ENCODE measurements at regions not wholly inside any gene's neighbourhood (a gene's known extent, or its start where the extent isn't known, plus 50 kb on each side); places are given as distances from the start of the nearest gene placed in this dataset.

DNA sequence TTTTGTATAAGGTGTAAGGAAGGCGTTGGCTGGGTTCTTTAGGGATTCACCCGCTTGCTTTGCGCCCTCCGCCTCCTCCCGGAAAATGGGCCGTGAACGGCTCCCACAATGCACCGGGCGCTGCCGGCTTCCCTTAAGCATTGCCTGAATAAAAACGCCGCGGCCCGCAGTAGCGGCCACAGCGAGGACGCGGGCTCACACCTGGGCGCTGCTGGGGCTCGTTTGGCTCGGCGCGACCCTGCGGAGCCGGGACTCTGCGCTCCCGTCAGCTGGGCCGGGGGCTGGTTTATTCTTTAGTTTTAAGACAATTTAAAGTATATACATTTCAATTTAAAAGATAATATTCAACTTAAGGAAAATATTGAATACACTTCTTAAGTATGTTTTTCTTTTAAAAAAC, 343.5 kb upstream of the RGMA start:
- Histone ChIP-seq H3K27me3 (ENCODE audit: insufficient read depth, low read length, poor library complexity) (no peaks in the 10 kb centered on the region), H4K8ac (ENCODE audit: low read depth, low read length) (no peak overlapping the region), H2BK15ac (replicated peaks; ENCODE audit: low read depth) (no peak overlapping the region), H3K27ac (ENCODE audit: low read depth, low read length) (no peak overlapping the region), H3K79me1 (ENCODE audit: low read length) (no peaks in the 10 kb centered on the region), H3K18ac (ENCODE audit: low read length) (no peak overlapping the region), H2BK120ac (ENCODE audit: low read depth, low read length) (no peak overlapping the region), H3K79me2 (ENCODE audit: control insufficient read depth, insufficient read depth, low read length) (no peaks in the 10 kb centered on the region), H2BK5ac (ENCODE audit: low read length) (no peak overlapping the region), H3K9ac (ENCODE audit: low read length) (no peak overlapping the region), H3K56ac (ENCODE audit: low read length) (no peak overlapping the region), H3K4me1 (ENCODE audit: control insufficient read depth, low read depth, low read length) (no peaks in the 10 kb centered on the region), H3K4ac (ENCODE audit: low read depth, low read length) (no peak overlapping the region), H3K23ac (ENCODE audit: low read length) (no peak overlapping the region), H2AK5ac (ENCODE audit: low read length) (no peak overlapping the region), H3K4me3 (ENCODE audit: low read length) (no peak overlapping the region), H4K5ac (ENCODE audit: low read length) (no peak overlapping the region), H3K36me3 (ENCODE audit: control insufficient read depth, insufficient read depth, low read length) (no peaks in the 10 kb centered on the region), H3K4me2 (ENCODE audit: low read length) (no peak overlapping the region)
- no peak for DNase-seq
- WGBS (ENCODE audit: extremely low coverage, insufficient coverage, low lambda C conversion rate), result no CpG with 5 or more reads among the region's 28 CpGs

DNA sequence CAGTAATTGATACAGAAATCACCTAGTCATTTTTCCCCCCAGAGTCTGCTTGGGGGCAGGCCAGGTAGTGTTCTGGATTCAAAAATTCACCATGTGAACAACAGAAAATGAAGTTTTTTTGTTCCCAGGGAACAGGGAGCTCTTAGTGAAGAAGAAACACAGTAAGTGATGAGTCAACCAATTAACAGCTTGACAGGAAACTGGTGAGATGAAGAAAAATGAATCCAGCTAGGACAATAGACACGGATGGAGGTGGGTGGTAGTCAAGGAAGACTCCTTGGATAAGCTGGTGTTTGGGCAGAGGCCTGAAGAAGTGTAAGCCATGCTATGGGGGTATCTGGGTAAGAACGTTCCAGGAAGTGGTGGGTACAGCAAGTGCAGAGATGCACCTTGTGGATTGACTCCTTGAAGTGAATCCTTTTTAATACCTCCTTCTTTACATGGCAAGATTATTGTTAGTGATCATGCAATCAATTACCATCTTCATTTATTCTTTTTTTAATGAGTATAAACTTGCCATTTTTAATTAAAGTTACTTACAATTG, 339.9 kb upstream of the RGMA start:
- Histone ChIP-seq H4K5ac (ENCODE audit: low read length) (no peak overlapping the region), H2AK5ac (ENCODE audit: low read length) (no peak overlapping the region), H3K79me1 (ENCODE audit: low read length) (no peaks in the 10 kb centered on the region), H3K56ac (ENCODE audit: low read length) (no peak overlapping the region), H2BK120ac (ENCODE audit: low read depth, low read length) (no peak overlapping the region), H3K36me3 (ENCODE audit: control insufficient read depth, insufficient read depth, low read length) (no peaks in the 10 kb centered on the region), H3K4ac (ENCODE audit: low read depth, low read length) (no peak overlapping the region), H3K9ac (ENCODE audit: low read length) (no peak overlapping the region), H3K18ac (ENCODE audit: low read length) (no peak overlapping the region), H2BK5ac (ENCODE audit: low read length) (no peak overlapping the region), H3K23ac (ENCODE audit: low read length) (no peak overlapping the region), H3K27ac (ENCODE audit: low read depth, low read length) (no peak overlapping the region), H3K79me2 (ENCODE audit: control insufficient read depth, insufficient read depth, low read length) (no peaks in the 10 kb centered on the region), H2BK15ac (replicated peaks; ENCODE audit: low read depth) (no peak overlapping the region), H3K4me3 (ENCODE audit: low read length) (no peak overlapping the region), H3K27me3 (ENCODE audit: insufficient read depth, low read length, poor library complexity) (no peaks in the 10 kb centered on the region), H3K4me2 (ENCODE audit: low read length) (no peak overlapping the region), H3K4me1 (ENCODE audit: control insufficient read depth, low read depth, low read length) (no peaks in the 10 kb centered on the region), H4K8ac (ENCODE audit: low read depth, low read length) (no peak overlapping the region)
- no peak for DNase-seq
- WGBS (ENCODE audit: extremely low coverage, insufficient coverage, low lambda C conversion rate), result no CpG with 5 or more reads among the region's 2 CpGs

DNA sequence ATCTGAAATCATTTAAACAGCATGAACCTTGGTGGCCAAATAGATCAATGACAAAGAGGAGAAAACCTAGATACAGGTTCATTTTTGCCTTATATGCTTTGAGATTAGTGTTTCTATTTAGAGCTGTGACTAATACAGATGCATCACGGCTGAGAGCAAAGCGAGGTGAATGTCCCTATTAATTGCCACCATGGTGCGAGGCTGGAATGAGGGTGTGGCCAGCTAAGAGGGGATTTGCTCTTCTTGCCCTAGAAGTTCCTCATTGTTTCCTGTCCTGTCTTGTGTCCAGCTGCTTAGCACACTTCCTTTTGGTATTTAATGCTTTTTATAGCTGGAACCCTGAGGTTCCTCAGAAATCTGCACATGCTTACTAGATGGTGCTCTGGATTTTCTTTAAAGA, 339.1 kb upstream of the RGMA start:
- Histone ChIP-seq H3K18ac (ENCODE audit: low read length) (no peak overlapping the region), H3K23ac (ENCODE audit: low read length) (no peak overlapping the region), H3K27me3 (ENCODE audit: insufficient read depth, low read length, poor library complexity) (no peaks in the 10 kb centered on the region), H3K79me2 (ENCODE audit: control insufficient read depth, insufficient read depth, low read length) (no peaks in the 10 kb centered on the region), H2AK5ac (ENCODE audit: low read length) (no peak overlapping the region), H3K4me1 (ENCODE audit: control insufficient read depth, low read depth, low read length) (no peaks in the 10 kb centered on the region), H3K4me2 (ENCODE audit: low read length) (no peak overlapping the region), H3K79me1 (ENCODE audit: low read length) (no peaks in the 10 kb centered on the region), H3K27ac (ENCODE audit: low read depth, low read length) (no peak overlapping the region), H2BK5ac (ENCODE audit: low read length) (no peak overlapping the region), H3K4ac (ENCODE audit: low read depth, low read length) (no peak overlapping the region), H2BK15ac (replicated peaks; ENCODE audit: low read depth) (no peak overlapping the region), H4K8ac (ENCODE audit: low read depth, low read length) (no peak overlapping the region), H2BK120ac (ENCODE audit: low read depth, low read length) (no peak overlapping the region), H3K56ac (ENCODE audit: low read length) (no peak overlapping the region), H3K36me3 (ENCODE audit: control insufficient read depth, insufficient read depth, low read length) (no peaks in the 10 kb centered on the region), H3K9ac (ENCODE audit: low read length) (no peak overlapping the region), H3K4me3 (ENCODE audit: low read length) (no peak overlapping the region), H4K5ac (ENCODE audit: low read length) (no peak overlapping the region)
- no CpG with 5 or more reads among the region's 3 CpGs for WGBS (ENCODE audit: extremely low coverage, insufficient coverage, low lambda C conversion rate)
- no peak for DNase-seq

DNA sequence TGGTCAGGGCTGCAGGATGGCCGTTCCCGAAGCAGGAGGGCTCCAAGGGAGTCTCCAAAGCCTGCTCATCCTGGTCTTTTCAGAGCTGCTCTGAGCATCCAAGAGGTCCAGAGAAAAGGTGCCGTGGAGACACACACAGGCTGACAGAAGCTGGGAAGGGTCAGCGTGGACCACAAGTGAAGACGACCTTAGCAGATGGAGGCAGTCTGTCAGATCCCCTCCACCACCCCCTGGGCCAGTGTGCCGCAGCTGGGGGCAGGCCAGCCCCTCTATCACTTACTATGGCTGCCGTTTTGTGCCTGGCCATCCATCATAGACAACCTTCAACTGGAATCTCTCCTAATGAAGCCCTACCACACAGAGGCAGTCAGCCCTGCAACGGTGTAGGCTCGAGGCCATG, 335.1 kb upstream of the RGMA start:
- H3K23ac ChIP-seq (ENCODE audit: low read length), result no peak overlapping the region
- WGBS (ENCODE audit: extremely low coverage, insufficient coverage, low lambda C conversion rate), result no CpG with 5 or more reads among the region's 9 CpGs
- H3K18ac ChIP-seq (ENCODE audit: low read length), result no peak overlapping the region
- no peak overlapping the region for H3K9ac ChIP-seq (ENCODE audit: low read length)
- no peak overlapping the region for H4K8ac ChIP-seq (ENCODE audit: low read depth, low read length)
- H3K4me3 ChIP-seq (ENCODE audit: low read length), result no peak overlapping the region
- H2BK120ac ChIP-seq (ENCODE audit: low read depth, low read length), result no peak overlapping the region
- H2AK5ac ChIP-seq (ENCODE audit: low read length), result no peak overlapping the region
- no peaks in the 10 kb centered on the region for H3K27me3 ChIP-seq (ENCODE audit: insufficient read depth, low read length, poor library complexity)
- no peak overlapping the region for H3K4me2 ChIP-seq (ENCODE audit: low read length)
- no peak overlapping the region for H2BK5ac ChIP-seq (ENCODE audit: low read length)
- no peaks in the 10 kb centered on the region for H3K4me1 ChIP-seq (ENCODE audit: control insufficient read depth, low read depth, low read length)
- no peaks in the 10 kb centered on the region for H3K79me1 ChIP-seq (ENCODE audit: low read length)
- no peak for DNase-seq
- H3K79me2 ChIP-seq (ENCODE audit: control insufficient read depth, insufficient read depth, low read length), result no peaks in the 10 kb centered on the region
- H3K36me3 ChIP-seq (ENCODE audit: control insufficient read depth, insufficient read depth, low read length), result no peaks in the 10 kb centered on the region
- no peak overlapping the region for H4K5ac ChIP-seq (ENCODE audit: low read length)
- H2BK15ac ChIP-seq (replicated peaks; ENCODE audit: low read depth), result no peak overlapping the region
- H3K4ac ChIP-seq (ENCODE audit: low read depth, low read length), result no peak overlapping the region
- no peak overlapping the region for H3K27ac ChIP-seq (ENCODE audit: low read depth, low read length)
- H3K56ac ChIP-seq (ENCODE audit: low read length), result no peak overlapping the region

DNA sequence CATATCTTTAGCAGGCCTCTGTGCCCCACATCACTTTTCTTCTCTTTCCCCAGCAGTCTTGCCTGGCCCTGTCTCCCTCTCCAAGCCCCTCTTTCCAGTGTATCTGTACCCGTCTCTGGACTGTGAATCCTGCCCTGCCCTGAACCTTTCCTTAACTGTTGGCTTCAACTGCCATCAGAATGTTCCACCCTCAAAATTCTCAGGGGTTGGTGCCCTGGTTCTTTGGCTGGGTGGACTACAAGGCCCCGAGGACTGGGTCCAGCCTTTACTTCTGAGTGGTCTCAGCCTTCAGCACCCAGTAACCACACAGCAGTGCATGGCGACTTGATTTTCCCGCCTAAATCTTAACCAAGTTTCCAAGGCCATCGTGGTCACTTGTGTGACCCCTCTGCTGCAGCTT, 333.5 kb upstream of the RGMA start:
- no peaks in the 10 kb centered on the region for H3K4me1 ChIP-seq (ENCODE audit: control insufficient read depth, low read depth, low read length)
- no peak overlapping the region for H3K18ac ChIP-seq (ENCODE audit: low read length)
- no peaks in the 10 kb centered on the region for H3K79me2 ChIP-seq (ENCODE audit: control insufficient read depth, insufficient read depth, low read length)
- no peak overlapping the region for H4K5ac ChIP-seq (ENCODE audit: low read length)
- H2BK15ac ChIP-seq (replicated peaks; ENCODE audit: low read depth), result no peak overlapping the region
- no peak overlapping the region for H2AK5ac ChIP-seq (ENCODE audit: low read length)
- H3K27me3 ChIP-seq (ENCODE audit: insufficient read depth, low read length, poor library complexity), result no peaks in the 10 kb centered on the region
- H3K79me1 ChIP-seq (ENCODE audit: low read length), result no peaks in the 10 kb centered on the region
- no peak overlapping the region for H3K4ac ChIP-seq (ENCODE audit: low read depth, low read length)
- no peak for DNase-seq
- H3K56ac ChIP-seq (ENCODE audit: low read length), result no peak overlapping the region
- no peaks in the 10 kb centered on the region for H3K36me3 ChIP-seq (ENCODE audit: control insufficient read depth, insufficient read depth, low read length)
- no peak overlapping the region for H2BK120ac ChIP-seq (ENCODE audit: low read depth, low read length)
- no peak overlapping the region for H2BK5ac ChIP-seq (ENCODE audit: low read length)
- H3K4me3 ChIP-seq (ENCODE audit: low read length), result no peak overlapping the region
- no CpG with 5 or more reads among the region's 5 CpGs for WGBS (ENCODE audit: extremely low coverage, insufficient coverage, low lambda C conversion rate)
- H3K27ac ChIP-seq (ENCODE audit: low read depth, low read length), result no peak overlapping the region
- H4K8ac ChIP-seq (ENCODE audit: low read depth, low read length), result no peak overlapping the region
- no peak overlapping the region for H3K23ac ChIP-seq (ENCODE audit: low read length)
- no peak overlapping the region for H3K4me2 ChIP-seq (ENCODE audit: low read length)
- H3K9ac ChIP-seq (ENCODE audit: low read length), result no peak overlapping the region

DNA sequence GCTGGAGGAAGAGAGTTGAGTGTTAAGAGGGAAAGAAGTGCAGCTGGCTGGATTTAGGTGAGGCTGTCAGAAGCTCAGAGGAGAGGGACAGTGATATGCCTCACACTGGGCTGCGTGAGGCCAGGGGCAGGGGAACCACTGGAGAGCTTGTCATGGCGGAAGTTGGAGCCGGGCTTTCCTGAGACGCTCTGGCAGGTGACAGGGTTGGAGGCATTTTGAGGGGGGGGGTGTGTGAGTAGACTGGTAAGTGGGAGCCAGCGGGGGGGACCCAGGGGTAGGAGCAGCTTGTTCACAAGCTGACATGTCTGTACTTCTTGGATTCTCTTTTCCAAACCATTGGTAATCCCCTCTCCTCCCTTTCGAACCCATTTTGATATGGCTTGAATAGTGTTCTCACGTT, 331.5 kb upstream of the RGMA start:
- Histone ChIP-seq H3K18ac (ENCODE audit: low read length) (no peak overlapping the region), H3K4me2 (ENCODE audit: low read length) (no peak overlapping the region), H3K79me2 (ENCODE audit: control insufficient read depth, insufficient read depth, low read length) (no peaks in the 10 kb centered on the region), H2AK5ac (ENCODE audit: low read length) (no peak overlapping the region), H3K27me3 (ENCODE audit: insufficient read depth, low read length, poor library complexity) (no peaks in the 10 kb centered on the region), H2BK120ac (ENCODE audit: low read depth, low read length) (no peak overlapping the region), H3K23ac (ENCODE audit: low read length) (no peak overlapping the region), H3K56ac (ENCODE audit: low read length) (no peak overlapping the region), H3K4ac (ENCODE audit: low read depth, low read length) (no peak overlapping the region), H3K36me3 (ENCODE audit: control insufficient read depth, insufficient read depth, low read length) (no peaks in the 10 kb centered on the region), H3K27ac (ENCODE audit: low read depth, low read length) (no peak overlapping the region), H3K4me1 (ENCODE audit: control insufficient read depth, low read depth, low read length) (no peaks in the 10 kb centered on the region), H3K9ac (ENCODE audit: low read length) (no peak overlapping the region), H4K5ac (ENCODE audit: low read length) (no peak overlapping the region), H2BK15ac (replicated peaks; ENCODE audit: low read depth) (no peak overlapping the region), H3K79me1 (ENCODE audit: low read length) (no peaks in the 10 kb centered on the region), H4K8ac (ENCODE audit: low read depth, low read length) (no peak overlapping the region), H2BK5ac (ENCODE audit: low read length) (no peak overlapping the region), H3K4me3 (ENCODE audit: low read length) (no peak overlapping the region)
- WGBS (ENCODE audit: extremely low coverage, insufficient coverage, low lambda C conversion rate), result no CpG with 5 or more reads among the region's 7 CpGs
- DNase-seq, result no peak
